ENCODE measurements at regions not wholly inside any gene's neighbourhood (a gene's known extent, or its start where the extent isn't known, plus 50 kb on each side); places are given as distances from the start of the nearest gene placed in this dataset.

DNA sequence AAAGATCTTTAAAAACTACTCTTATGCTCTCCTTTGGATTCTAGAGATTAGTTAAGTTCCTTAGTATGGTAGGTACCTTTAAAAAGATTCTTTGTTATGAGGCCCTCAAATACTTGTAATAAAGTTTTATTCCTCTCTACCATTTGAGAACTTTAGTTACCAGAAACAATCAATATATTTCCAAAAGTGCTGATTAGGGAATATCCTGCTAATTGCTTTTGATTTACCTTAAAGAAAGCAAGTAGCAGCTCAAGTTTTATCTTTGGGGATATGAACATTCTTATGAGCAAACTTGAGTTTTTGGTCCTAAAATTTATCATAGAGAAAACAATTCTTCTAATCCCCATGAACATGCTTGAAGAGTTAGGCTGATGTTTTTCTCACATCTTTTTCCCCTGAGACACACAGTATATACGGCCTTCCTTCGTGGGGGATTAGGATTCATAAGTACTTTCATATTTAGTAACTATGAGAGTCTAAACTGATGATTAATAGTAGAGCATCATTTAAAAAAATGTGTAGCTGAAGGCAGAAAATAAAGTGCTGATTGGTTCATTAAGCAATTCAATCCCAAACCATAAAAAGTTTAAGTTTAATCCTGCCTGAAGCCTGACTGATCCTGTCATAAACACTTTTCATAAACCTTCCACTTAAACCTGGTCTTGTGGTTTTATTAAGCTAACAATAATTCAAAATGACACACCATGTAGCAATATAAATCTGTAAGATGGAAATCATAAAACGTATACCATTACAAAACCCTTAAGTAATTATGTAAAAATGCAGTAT lies 380.5 kb upstream of the FBXO33 start:
- TF ChIP-seq, protein P1, sequence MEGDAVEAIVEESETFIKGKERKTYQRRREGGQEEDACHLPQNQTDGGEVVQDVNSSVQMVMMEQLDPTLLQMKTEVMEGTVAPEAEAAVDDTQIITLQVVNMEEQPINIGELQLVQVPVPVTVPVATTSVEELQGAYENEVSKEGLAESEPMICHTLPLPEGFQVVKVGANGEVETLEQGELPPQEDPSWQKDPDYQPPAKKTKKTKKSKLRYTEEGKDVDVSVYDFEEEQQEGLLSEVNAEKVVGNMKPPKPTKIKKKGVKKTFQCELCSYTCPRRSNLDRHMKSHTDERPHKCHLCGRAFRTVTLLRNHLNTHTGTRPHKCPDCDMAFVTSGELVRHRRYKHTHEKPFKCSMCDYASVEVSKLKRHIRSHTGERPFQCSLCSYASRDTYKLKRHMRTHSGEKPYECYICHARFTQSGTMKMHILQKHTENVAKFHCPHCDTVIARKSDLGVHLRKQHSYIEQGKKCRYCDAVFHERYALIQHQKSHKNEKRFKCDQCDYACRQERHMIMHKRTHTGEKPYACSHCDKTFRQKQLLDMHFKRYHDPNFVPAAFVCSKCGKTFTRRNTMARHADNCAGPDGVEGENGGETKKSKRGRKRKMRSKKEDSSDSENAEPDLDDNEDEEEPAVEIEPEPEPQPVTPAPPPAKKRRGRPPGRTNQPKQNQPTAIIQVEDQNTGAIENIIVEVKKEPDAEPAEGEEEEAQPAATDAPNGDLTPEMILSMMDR (conservative IDR thresholded peaks at IDR 0.05; ENCODE audit: low read depth, low read length) = no peak
- DNase-seq (ENCODE audit: low read depth) = no peak
- no peak overlapping the region for H3K4me3 ChIP-seq (ENCODE audit: low read depth, low read length)

DNA sequence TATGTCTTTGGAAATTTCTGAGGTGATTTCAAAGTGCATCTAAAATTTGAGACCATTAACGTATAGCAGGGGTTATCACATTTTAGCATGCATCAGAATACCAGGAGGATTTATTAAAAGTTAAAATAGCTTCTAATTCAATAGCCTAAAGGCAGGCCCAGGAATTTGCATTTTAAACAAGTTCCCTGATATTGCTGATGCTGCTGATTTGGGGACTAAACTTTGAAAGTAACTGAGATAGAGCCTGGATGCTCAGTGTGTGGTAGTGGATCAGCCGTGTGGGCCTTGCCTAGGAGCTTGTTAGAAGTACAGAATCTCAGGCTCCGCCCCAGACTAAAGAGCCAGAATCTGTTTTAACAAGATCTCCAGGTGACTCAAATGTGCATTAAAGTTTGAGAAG lies 375.0 kb upstream of the FBXO33 start:
- TF ChIP-seq, protein P1 (conservative IDR thresholded peaks at IDR 0.05; ENCODE audit: low read depth, low read length) = no peak
- DNase-seq (ENCODE audit: low read depth) = no peak
- H3K4me3 ChIP-seq (ENCODE audit: low read depth, low read length) = no peak overlapping the region

DNA sequence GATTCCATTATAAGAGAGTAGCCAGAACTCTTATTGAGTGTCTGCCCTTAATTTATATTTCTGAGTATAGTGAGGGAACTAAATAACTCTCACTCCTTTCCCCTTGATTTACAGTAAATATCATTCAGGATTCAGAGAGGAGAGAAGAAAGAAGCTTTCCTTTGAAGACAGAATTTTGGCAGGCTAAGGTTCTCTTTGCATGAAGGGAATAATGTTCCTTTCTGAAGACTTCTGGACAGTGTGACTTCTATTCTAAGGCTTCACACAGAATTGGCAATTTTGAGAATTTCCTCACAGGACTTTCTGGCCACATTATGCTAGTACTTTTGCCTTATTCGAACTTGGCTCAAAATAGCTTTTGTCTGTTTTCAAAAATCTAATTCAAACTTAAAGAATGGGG lies 352.2 kb upstream of the FBXO33 start:
- TF ChIP-seq, protein P1 (conservative IDR thresholded peaks at IDR 0.05; ENCODE audit: low read depth, low read length) = no peak
- no peak for DNase-seq (ENCODE audit: low read depth)

DNA sequence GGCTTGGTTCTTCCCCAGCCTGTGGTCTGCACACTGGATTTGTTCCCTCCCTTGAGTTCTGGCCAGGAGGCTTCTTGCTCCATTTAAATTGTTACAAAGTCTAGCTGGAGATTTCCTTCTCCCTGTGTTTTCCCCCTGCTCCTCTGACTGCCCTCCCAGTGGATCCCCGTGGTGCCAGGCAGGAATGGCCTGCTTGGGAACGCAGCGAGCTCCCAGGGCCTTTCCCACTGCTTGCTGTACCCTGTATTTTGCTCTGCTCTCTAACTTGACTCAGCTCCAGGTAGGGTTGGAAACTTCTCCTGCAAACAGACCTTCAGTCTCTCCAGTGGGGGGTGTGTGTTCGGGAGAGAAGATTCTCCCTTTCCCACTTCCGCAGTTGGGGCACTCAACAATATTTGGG lies 349.2 kb upstream of the FBXO33 start:
- H3K4me3 ChIP-seq (ENCODE audit: low read depth, low read length) = no peak overlapping the region
- DNase-seq (ENCODE audit: low read depth) = no peak
- TF ChIP-seq, protein P1 (conservative IDR thresholded peaks at IDR 0.05; ENCODE audit: low read depth, low read length) = no peak

More for the DNA sequence above, 352.2 kb upstream of the FBXO33 start:
- no peak overlapping the region for H3K4me3 ChIP-seq (ENCODE audit: low read depth, low read length)

DNA sequence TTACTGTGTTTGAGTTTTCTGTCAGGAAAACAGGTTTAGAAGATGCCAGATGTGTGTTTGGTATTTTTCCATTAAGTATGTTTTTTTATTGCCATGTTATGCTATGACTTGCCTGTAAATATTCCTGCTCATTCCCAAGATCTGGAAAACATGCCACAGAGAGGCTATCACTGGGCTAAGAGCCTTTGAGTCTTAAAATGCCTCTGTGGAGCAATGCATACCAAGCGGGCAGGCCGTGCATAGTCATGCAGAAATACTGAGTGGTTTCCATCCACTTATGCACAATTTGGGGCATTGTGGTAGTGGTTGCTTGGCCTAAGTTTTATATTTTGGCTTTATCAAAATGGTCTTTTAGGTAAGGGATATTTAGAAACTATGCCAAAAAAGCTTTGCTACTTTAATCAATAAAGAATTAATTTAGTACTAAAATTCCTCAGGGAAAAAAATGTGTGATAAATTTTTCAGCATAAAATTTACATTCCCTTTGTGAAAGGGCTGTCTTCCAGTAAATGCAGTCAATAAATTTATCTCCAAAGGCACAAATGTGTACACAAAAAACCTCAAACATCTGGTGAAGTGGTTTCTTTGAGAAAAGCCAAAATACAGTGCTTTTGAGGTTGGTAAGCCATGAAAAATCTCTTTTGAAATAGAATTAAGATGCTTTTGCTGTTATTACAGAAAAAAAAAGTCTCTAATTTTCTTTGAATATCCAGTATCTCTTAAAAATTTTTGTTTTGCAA lies 341.3 kb upstream of the FBXO33 start:
- DNase-seq (ENCODE audit: low read depth) = no peak
- H3K4me3 ChIP-seq (ENCODE audit: low read depth, low read length) = no peak overlapping the region
- TF ChIP-seq, protein P1 (conservative IDR thresholded peaks at IDR 0.05; ENCODE audit: low read depth, low read length) = no peak

DNA sequence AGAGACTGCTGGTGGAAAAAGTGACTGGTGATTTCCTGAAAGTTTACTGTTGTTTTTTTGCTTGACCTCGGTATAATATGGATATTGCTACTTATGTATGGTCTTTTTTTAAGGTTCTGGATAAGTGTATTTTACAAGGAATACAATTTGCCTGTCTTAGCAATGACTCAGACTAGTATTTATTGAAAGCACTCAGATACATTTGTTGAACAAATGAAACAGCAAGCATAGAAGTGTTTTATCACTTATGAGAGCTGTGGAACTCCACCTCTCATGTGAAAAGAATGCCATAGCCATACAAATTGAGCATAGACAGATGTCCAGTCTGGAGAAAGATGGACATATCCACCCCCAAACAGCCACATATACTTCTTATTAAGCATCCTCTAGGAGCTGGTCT lies 340.4 kb upstream of the FBXO33 start:
- no peak for DNase-seq (ENCODE audit: low read depth)
- H3K4me3 ChIP-seq (ENCODE audit: low read depth, low read length) = no peak overlapping the region
- TF ChIP-seq, protein P1 (conservative IDR thresholded peaks at IDR 0.05; ENCODE audit: low read depth, low read length) = no peak
